Embryonic facial prominence (tissue), 1 donor: ENCODE measurements at regions not wholly inside any gene's neighbourhood (a gene's known extent, or its start where the extent isn't known, plus 50 kb on each side); places are given as distances from the start of the nearest gene placed in this dataset.

Source experiments
- DNase-seq: peaks from one replicate; pipeline ENCODE4 v3.0.0-alpha.2; 2016; ENCODE audit errors: extremely low spot score

- DNase-seq: peak; percentile 50
These were observed 59.1 kb upstream of the IRX6 start for GRCh38 chr16:55264949-55265348.

- DNase-seq: no peak
These were observed 58.1 kb upstream of the IRX6 start for GRCh38 chr16:55265926-55266325.

- no peak for DNase-seq
These were observed 52.0 kb upstream of the IRX6 start for GRCh38 chr16:55271945-55272513.

GRCh38 chr16:55272744-55273143 lies 51.3 kb upstream of the IRX6 start:
- no peak for DNase-seq

GRCh38 chr16:55273356-55273755 lies 50.6 kb upstream of the IRX6 start:
- DNase-seq: no peak

GRCh38 chr16:55273959-55274358 lies 50.0 kb upstream of the IRX6 start:
- no peak for DNase-seq
